ENCODE measurements at regions not wholly inside any gene's neighbourhood (a gene's known extent, or its start where the extent isn't known, plus 50 kb on each side); places are given as distances from the start of the nearest gene placed in this dataset.

- TF ChIP-seq PBX3 (IDR thresholded peaks at IDR 0.05; ENCODE audit: insufficient replicate concordance, low read depth, low read length) = no peak
- TF ChIP-seq ZNF592 (IDR thresholded peaks at IDR 0.05) = no peak
- no peak for TF ChIP-seq MEF2B (IDR thresholded peaks at IDR 0.05; ENCODE audit: partially characterized antibody, poor library complexity, severe bottlenecking)
- no peak for TF ChIP-seq BCL3 (IDR thresholded peaks at IDR 0.05; ENCODE audit: borderline replicate concordance, insufficient read depth, low read depth, low read length, poor library complexity, severe bottlenecking)
Measured at GRCh38 chrX:69069086-69069445, 96.2 kb downstream of the PJA1 start (continued).

All from GM12878 (cell line).